ENCODE measurements at regions not wholly inside any gene's neighbourhood (a gene's known extent, or its start where the extent isn't known, plus 50 kb on each side); places are given as distances from the start of the nearest gene placed in this dataset.

DNA sequence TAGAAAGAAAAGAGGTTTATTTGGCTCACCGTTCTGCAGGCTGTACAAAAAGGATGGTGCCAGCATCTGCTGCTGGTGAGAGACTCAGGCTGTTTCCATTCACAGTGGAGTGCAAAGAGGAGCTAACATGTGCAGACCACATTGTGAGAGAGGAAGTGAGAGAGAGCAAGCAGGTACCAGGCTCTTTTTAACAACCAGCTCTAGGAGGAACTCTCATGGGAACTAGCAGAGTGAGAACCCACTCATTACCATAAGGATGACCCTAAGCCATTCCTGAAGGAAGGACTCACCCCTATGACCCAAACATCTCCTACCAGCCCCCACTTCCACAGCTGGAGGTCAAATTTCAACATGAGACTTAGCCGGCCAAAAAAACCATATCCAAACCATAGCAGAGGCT is 158.6 kb upstream of the ADGRL3 start:
- TF ChIP-seq, protein P1, sequence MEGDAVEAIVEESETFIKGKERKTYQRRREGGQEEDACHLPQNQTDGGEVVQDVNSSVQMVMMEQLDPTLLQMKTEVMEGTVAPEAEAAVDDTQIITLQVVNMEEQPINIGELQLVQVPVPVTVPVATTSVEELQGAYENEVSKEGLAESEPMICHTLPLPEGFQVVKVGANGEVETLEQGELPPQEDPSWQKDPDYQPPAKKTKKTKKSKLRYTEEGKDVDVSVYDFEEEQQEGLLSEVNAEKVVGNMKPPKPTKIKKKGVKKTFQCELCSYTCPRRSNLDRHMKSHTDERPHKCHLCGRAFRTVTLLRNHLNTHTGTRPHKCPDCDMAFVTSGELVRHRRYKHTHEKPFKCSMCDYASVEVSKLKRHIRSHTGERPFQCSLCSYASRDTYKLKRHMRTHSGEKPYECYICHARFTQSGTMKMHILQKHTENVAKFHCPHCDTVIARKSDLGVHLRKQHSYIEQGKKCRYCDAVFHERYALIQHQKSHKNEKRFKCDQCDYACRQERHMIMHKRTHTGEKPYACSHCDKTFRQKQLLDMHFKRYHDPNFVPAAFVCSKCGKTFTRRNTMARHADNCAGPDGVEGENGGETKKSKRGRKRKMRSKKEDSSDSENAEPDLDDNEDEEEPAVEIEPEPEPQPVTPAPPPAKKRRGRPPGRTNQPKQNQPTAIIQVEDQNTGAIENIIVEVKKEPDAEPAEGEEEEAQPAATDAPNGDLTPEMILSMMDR (IDR thresholded peaks at IDR 0.05; ENCODE audit: insufficient read depth, low read depth, low read length, missing control alignments): no peak
- no peak overlapping the region for H3K4me3 ChIP-seq (ENCODE audit: low read length)
- DNase-seq (ENCODE audit: low read depth): no peak

DNA sequence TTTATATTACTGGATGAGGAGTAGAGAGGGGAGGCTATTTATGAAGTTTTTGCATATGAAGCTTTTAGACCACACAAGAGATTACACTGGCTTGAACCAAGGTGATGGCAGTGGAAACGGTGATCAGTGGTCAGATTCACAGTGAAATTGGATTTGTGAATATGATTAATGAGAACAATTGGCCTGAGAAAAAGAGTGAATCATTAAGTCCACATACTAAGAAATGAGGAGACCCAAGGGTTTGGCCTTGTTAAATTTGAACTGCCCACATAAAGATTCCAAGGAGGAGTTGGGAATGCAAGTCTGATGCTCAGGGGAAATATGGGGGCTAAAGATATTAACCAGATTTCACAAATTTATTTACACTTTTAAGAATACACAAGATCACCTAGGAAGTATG is 155.3 kb upstream of the ADGRL3 start:
- no peak for DNase-seq (ENCODE audit: low read depth)
- no peak overlapping the region for H3K4me3 ChIP-seq (ENCODE audit: low read length)
- TF ChIP-seq, protein P1 (IDR thresholded peaks at IDR 0.05; ENCODE audit: insufficient read depth, low read depth, low read length, missing control alignments): no peak

DNA sequence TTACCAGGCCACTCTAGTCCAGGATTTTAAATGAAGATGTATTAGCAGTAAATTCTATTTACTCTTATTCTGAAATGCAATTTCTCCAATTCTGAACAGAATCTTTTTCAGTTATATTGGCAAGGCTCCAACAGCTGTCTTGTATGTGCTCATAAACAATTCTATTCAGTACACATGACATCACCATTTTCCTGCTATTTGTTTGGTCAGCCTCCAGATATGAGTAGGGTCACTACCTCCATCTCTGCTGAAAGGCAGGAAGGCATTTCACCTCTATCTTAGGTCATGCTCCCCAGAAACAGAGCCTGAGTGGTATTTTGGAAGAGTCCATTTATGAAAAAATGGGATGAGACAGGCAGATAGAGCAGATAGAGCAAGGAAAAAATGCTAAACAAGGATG is 151.1 kb upstream of the ADGRL3 start:
- TF ChIP-seq, protein P1 (IDR thresholded peaks at IDR 0.05; ENCODE audit: insufficient read depth, low read depth, low read length, missing control alignments): no peak
- no peak for DNase-seq (ENCODE audit: low read depth)
- H3K4me3 ChIP-seq (ENCODE audit: low read length): no peak overlapping the region

DNA sequence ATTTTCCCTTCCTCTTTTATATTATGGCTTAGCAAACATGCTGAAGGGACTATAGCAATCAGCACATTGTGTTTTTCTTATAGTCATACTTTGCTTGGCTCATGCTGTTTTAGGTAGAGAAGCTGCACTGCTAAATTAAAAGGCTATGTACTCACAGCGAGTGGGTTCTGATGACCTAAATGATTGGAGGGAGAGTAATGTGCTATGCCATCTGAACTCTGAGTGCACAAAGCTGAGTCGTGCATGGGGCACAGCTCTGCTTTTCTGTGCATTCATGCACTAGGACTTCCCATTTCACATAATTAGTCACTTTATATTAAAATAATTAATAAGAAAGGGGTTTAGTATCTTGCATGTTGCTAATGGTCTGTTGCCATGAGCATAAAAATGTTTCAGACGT is 132.7 kb upstream of the ADGRL3 start:
- H3K4me3 ChIP-seq (ENCODE audit: low read length): no peak overlapping the region
- TF ChIP-seq, protein P1 (IDR thresholded peaks at IDR 0.05; ENCODE audit: insufficient read depth, low read depth, low read length, missing control alignments): no peak
- DNase-seq (ENCODE audit: low read depth): no peak

DNA sequence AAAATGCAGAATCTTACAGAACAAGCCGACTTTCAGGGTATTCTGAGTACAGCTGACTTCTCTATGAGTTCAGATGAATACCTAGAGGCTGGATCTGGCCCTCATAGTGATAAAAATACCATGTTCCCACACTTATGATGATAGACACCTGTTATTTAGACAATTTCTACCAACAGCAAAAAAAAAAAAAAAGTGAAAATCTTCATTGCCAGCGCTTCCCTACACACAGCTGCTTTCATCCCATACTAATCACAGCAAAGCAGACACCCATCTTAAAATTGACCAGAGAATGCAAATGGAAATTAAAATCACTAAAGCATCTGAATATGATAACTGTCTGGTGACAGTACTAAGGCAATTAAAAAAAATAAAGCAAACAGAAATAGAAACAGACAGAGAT is 132.1 kb upstream of the ADGRL3 start:
- TF ChIP-seq, protein P1 (IDR thresholded peaks at IDR 0.05; ENCODE audit: insufficient read depth, low read depth, low read length, missing control alignments): no peak
- no peak overlapping the region for H3K4me3 ChIP-seq (ENCODE audit: low read length)
- no peak for DNase-seq (ENCODE audit: low read depth)

DNA sequence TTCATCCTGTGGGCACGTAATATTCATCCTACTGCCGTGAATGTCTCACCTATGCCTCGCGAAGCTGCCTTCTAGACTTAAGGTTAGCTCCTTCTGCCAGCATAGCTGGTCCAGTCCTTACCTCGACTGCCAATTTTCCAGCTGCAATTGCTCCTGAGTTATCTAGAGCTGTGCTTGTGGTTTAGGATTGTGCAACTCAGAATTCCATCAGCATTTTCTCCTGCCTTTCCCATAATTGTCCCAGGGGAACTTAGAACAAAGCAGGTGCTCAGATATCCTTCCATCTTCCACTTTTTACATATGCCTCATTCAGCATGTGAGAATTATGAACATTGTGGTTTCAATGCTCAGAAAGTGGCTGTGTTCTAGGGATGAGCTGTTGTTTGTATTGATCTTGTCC is 131.4 kb upstream of the ADGRL3 start:
- no peak overlapping the region for H3K4me3 ChIP-seq (ENCODE audit: low read length)
- TF ChIP-seq, protein P1 (IDR thresholded peaks at IDR 0.05; ENCODE audit: insufficient read depth, low read depth, low read length, missing control alignments): no peak
- peak; percentile 15 for DNase-seq (ENCODE audit: low read depth)

DNA sequence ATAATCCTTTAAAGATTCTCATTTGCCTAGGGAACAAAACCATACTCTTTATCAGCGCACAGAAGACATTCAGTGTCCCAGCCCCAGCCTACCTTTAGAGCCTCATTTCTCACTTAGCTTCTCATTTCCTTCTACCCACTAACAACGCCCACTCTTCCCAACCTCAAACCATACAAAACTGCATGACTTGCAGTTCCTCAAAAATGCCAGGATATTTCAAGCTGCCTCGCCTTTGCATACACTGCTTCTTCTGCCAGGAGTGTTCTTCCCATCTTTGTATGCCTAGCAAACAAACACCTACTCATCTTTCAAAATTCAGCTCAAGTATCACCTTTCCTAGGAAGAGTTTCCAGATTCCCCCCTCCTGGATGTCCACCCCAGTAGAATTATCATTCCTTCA is 129.9 kb upstream of the ADGRL3 start:
- DNase-seq (ENCODE audit: low read depth): no peak
- TF ChIP-seq, protein P1 (IDR thresholded peaks at IDR 0.05; ENCODE audit: insufficient read depth, low read depth, low read length, missing control alignments): no peak
- no peak overlapping the region for H3K4me3 ChIP-seq (ENCODE audit: low read length)
